ENCODE measurements at regions not wholly inside any gene's neighbourhood (a gene's known extent, or its start where the extent isn't known, plus 50 kb on each side); places are given as distances from the start of the nearest gene placed in this dataset.
"Not testable (repeated sequence)": the region's sequence is repeated elsewhere in the genome, so short reads cannot be mapped to it uniquely, and the experiment has no call there.

- peak; percentile 68 to 71 for DNase-seq (ENCODE audit: low read depth in 2 of 2)
These were observed 140.5 kb upstream of the TBL1XR1 start for GRCh38 chr3:177337541-177338331.

GRCh38 chr3:177338697-177339219 is 141.5 kb upstream of the TBL1XR1 start:
- DNase-seq (ENCODE audit: low read depth in 2 of 2) = no peak

- not testable (repeated sequence) for DNase-seq (ENCODE audit: low read depth in 2 of 2)
These were observed 142.0 kb upstream of the TBL1XR1 start for GRCh38 chr3:177339220-177339703.

- no peak for DNase-seq (ENCODE audit: low read depth in 2 of 2)
These were observed 143.1 kb upstream of the TBL1XR1 start for GRCh38 chr3:177340243-177340830.

- no peak for DNase-seq (ENCODE audit: low read depth in 2 of 2)
These were observed 144.6 kb upstream of the TBL1XR1 start for GRCh38 chr3:177341736-177342419.

GRCh38 chr3:177343122-177343625 is 145.9 kb upstream of the TBL1XR1 start:
- DNase-seq (ENCODE audit: low read depth in 2 of 2) = no peak

GRCh38 chr3:177345049-177345972 is 148.0 kb upstream of the TBL1XR1 start:
- peak; percentile 56 to 65 for DNase-seq (ENCODE audit: low read depth in 2 of 2)

GRCh38 chr3:177345973-177346503 is 148.8 kb upstream of the TBL1XR1 start:
- no peak for DNase-seq (ENCODE audit: low read depth in 2 of 2)

- no peak for DNase-seq (ENCODE audit: low read depth in 2 of 2)
These were observed 149.6 kb upstream of the TBL1XR1 start for GRCh38 chr3:177346878-177347277.

- no peak for DNase-seq (ENCODE audit: low read depth in 2 of 2)
These were observed 150.3 kb upstream of the TBL1XR1 start for GRCh38 chr3:177347611-177348010.

GRCh38 chr3:177348974-177349373 is 151.7 kb upstream of the TBL1XR1 start:
- DNase-seq (ENCODE audit: low read depth in 2 of 2) = no peak

- DNase-seq (ENCODE audit: low read depth in 2 of 2) = no peak
These were observed 152.1 kb upstream of the TBL1XR1 start for GRCh38 chr3:177349384-177349783.

- DNase-seq (ENCODE audit: low read depth in 2 of 2) = no peak
These were observed 152.8 kb upstream of the TBL1XR1 start for GRCh38 chr3:177350121-177350520.

GRCh38 chr3:177351206-177351605 is 153.9 kb upstream of the TBL1XR1 start:
- no peak for DNase-seq (ENCODE audit: low read depth in 2 of 2)

GRCh38 chr3:177351757-177352158 is 154.5 kb upstream of the TBL1XR1 start:
- no peak for DNase-seq (ENCODE audit: low read depth in 2 of 2)

- DNase-seq (ENCODE audit: low read depth in 2 of 2) = no peak
These were observed 155.1 kb upstream of the TBL1XR1 start for GRCh38 chr3:177352424-177352823.

GRCh38 chr3:177353140-177353539 is 155.9 kb upstream of the TBL1XR1 start:
- no peak for DNase-seq (ENCODE audit: low read depth in 2 of 2)

GRCh38 chr3:177353879-177354278 is 156.6 kb upstream of the TBL1XR1 start:
- DNase-seq (ENCODE audit: low read depth in 2 of 2) = not testable (repeated sequence)

GRCh38 chr3:177354466-177354865 is 157.2 kb upstream of the TBL1XR1 start:
- DNase-seq (ENCODE audit: low read depth in 2 of 2) = no peak

- DNase-seq (ENCODE audit: low read depth in 2 of 2) = no peak
These were observed 158.8 kb upstream of the TBL1XR1 start for GRCh38 chr3:177356113-177356512.

- no peak for DNase-seq (ENCODE audit: low read depth in 2 of 2)
These were observed 159.7 kb upstream of the TBL1XR1 start for GRCh38 chr3:177356952-177357351.
